ENCODE measurements at regions not wholly inside any gene's neighbourhood (a gene's known extent, or its start where the extent isn't known, plus 50 kb on each side); places are given as distances from the start of the nearest gene placed in this dataset.
A peak's percentile ranks its signal among the peaks of the same experiment; 100 is the strongest.
"Not testable (repeated sequence)": the region's sequence is repeated elsewhere in the genome, so short reads cannot be mapped to it uniquely, and the experiment has no call there.

DNA sequence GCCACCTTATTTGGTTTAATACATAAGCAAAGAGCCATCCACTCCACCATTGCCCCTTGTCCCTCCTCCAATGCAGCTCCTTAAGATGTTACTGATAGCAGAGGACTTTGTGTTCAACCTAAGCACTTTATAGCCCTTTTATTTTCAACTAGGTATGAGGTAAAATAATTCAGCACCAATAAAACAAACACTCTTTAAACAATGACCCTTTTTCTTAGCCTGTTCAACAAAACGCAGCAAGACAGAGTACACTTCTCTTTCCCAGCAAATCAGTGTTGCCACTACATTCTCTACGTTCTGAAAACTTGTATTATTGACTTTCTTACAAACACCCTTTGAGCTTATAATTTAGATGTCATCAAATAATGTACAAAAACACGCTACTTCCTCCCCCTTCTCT, 104.0 kb upstream of the IGLL5 start:
- DNase-seq (no peak), ATAC-seq (no peak)

DNA sequence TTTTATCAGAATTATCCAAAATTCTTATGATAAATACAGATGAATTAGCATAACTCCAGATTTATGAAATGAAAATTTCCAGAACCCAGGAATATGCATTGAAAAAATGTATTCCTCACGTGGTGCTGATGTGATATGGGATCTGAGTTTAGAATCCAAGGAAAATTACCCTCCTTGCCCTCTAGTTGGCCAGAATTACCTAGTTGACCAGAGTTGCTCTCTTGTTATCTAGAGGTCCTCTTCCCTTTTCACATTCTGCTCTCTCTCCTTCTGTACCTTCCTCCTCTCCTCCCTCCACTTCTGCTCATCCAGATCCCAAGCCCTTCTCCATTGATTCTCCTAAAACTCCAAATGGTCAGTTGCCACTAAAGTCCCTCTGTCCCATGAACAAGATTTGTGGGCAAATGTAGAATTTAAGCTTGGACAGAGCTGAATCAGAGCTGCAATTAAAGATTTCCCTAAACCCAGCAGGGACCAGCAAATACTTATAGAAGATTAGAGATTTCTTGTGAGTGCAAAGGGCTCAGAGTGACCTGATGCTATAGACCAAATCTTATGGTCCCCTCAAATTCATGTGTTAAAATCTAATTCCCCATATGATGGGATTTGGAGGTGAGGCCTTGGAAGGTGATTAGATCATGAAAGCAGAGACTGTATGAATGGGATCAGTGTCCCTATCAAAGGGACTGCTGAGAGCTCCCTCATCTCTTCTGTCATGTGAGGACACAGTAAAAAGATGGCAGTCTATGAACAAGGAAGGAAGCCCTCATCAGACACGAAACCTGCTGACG, 103.2 kb upstream of the IGLL5 start:
- DNase-seq (no peak), ATAC-seq (no peak)

DNA sequence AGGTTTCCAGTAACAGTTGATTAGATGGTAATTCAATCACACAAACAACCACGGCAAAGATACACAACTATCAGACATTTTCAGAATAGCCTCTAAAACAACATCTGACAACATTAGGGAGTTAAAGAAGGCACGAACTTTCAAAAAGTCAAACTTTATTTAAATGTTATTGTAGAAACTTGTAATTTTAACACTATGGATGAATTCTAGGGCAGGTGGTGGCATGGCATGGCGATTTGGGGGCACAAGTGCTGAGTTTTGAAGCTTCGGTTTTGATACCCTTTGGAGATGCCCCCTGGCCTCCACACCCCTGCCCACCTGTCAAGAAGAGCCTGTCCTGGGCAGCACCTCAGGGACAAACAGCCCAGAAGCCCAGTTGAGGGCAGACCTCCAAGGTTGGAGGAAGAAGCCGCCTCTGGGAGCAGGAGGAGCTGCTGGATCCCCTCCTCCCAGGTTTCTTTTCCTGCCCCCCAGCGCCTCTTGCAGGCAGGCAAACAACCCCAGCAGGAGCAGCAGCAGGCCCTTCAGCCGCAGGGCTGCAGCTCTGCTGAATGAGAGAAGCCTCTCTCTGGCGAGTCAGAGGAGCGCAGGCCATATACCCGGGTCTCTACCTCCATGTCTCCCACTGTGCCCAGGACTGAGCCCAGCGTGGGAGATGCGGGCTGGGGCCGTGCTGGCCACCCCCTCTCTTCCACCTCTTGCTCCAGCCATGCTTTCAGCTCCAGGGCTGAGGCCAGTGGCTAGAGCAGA, 102.1 kb upstream of the IGLL5 start:
- ATAC-seq (no peak), DNase-seq (no peak)

DNA sequence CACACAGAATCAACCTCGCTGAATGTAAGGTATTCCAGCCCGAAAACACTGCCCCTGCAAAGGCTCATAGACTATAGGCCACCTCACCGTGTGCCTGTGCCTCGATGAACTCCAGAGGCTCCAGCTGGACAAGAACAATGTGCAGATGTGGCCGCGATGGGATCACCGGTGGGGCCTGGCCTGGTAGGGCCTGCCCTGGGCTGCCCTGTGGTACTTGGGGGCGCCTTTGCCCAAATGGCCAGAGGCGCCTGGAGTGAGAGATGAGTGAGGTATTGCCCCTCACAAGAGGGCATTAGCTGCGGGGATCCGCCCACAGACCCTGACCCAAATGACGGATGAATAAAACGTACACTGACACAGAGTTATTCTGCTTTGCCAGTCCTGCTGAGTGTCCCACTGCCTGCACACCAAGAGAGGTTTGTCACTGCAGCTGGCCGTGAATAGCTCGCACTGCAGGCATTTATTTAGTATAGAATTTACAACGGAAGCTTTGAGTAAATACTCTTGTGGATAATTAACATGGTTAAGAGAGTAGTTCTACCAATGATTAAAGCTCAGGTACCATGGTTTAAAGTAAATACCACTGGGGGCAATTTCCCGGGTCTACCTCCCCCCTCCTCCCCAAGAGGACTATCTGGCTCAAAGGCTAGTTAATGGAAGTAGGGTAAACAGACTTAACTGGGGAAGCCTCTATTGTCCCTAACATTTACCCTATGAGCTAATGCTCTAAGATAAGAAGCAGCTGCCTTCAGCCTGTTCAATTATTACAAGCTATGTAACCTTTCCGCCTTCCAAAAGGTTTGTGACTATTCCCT, 101.1 kb upstream of the IGLL5 start:
- ATAC-seq, result no peak
- no peak for DNase-seq

DNA sequence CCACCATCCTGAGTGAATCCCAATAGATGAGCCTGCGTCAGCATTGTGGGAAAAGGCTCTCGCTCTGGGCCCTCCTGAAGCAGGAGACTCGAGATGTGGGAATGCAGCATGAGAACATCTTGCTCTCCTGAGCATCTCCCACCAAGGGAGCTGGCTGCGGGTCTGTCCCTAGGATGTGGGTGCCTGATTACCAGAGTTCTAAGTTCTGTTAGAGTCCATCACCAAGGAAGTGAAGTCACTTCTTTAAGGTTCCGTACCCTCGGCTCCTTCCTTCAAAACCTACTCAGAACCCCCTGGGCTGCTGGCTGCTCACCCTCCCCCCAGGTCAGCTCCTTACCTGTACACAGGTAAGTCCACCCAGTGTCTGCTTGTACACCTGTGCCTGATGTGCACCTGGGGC, 100.5 kb upstream of the IGLL5 start:
- ATAC-seq (no peak), DNase-seq (no peak)

DNA sequence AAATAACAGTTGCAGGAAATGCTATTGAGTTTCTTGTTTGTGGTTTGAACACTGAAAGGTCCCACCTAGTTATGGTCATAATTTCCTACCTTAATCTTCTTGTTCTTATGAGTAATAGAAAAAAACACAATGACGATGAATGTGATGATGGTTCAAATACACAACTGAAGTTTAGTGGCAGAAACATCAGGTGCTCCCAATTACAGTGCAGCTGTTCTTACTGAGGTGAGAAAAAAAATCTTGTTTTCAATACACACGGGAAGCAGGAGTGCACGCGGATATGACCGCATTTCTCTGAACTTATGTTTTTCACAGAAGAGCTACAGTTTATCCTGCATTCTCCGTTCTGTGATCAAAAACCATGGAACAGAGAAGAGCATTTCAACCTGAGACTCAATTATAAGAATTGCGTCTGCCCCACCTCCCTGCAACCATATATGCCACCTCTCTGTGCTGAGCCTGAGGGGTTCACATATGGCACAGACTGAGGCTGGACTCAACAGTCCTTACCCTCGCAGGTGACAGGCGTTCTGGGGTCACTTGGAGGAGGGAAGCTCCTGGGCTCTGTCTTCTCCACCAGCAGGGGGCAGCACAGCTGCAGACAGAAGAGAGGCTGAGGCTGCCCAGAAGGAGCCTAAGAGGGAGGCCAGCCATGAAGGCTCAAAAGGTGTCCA, 99.7 kb upstream of the IGLL5 start:
- ATAC-seq, result peak; percentile 68
- DNase-seq, result peak; percentile 81

DNA sequence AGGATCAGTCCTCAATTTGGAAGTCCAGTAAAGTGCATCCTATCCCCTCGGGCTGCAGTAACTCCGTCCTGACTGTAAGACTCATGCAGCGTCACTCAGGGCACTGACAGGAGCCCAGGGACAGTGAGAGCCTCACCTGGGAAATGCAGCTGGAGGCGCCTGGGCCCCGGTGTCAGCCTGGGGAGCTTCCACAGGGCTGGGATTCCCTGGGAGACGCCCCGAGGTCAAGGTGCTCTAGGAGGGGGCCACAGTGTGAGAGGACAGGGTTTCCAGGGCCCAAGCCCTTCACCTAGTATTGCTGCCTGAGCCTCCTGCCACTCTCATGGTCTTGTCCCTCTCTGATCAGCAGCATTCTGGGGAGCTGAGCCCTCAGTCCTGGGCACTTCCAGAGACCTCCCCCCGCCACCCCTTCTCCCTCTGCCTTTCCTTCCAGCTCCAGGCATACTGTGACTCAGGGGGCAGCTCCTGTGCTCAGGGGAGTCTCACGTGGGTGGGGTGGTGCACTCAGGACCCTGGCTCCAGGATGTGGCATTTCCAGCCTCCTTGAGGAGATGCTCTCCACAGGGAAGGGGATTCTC, 99.1 kb upstream of the IGLL5 start:
- ATAC-seq (no peak), DNase-seq (no peak)

DNA sequence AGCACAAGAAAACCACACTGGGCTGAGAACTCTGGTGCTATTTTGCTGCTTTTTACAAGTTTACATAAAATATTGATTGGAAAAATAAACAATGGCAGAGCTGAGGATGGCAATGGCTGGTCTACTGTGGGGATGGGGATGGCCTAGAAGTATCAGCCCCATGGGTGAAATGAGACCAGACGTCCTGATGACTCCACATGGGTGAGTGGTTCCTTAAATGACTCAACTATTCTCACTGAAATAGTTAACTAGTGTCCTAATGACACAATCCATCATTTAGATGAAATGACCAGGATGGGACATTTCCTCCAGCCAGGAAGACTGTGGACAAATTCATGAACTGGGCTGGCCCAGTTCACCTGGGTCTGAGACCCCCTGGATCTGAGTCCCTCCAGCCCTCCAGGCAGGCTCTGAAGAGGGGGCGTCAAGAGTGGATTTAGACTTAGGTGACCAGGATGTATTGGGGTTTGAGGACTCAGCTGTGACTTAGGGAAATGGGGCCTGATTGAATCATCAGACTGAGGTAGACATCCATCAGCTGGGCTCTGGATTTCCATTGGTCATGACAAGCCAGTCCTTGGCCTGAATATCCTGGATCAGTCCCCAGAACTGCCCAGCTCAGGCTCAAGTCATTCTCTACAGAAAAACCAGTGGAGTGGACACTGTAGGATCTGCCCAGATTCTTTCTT, 98.2 kb upstream of the IGLL5 start:
- no peak for ATAC-seq
- DNase-seq, result no peak

DNA sequence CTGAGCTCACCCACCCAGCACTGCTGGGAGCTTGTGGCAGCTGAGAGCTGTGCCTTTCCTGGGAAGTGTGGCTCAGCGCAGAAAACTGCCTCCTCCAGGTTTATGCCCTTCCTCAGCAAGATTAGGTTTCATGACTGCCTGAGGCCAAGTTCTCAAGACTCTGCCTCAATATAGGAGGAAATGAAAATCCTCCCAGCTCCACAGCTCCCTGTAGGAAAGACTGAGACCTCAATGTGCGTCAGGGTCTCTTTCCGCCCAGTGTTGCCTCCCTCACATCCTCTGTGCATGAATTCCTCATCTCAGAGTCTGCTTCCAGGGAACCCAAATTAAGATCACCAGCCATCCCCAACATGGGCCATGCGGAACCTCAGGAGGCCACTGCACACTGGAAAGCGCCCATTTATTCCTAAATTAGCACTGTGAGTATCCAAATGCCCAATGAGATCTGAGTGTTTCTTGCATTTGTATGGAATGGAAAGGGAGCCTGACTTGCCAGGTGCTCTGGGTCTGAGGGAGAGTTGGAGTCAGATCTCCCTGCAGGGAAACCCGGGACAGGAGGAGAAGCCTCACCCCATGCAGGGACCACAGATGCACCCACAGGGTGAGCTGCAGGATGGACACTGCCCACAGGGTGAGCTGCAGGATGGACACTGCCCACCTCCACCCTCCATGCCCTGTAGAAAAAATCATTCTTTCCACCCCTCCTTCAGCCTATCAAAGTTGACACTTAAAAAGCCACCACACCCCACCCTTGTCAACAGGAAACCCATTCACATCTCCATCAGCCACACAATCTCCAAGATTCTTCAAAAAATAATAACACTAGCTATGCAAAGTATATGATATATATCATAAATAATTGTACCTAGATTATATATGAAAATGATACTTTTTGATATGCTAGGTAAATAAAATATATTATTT, 97.4 kb upstream of the IGLL5 start:
- ATAC-seq (no peak), DNase-seq (no peak)

DNA sequence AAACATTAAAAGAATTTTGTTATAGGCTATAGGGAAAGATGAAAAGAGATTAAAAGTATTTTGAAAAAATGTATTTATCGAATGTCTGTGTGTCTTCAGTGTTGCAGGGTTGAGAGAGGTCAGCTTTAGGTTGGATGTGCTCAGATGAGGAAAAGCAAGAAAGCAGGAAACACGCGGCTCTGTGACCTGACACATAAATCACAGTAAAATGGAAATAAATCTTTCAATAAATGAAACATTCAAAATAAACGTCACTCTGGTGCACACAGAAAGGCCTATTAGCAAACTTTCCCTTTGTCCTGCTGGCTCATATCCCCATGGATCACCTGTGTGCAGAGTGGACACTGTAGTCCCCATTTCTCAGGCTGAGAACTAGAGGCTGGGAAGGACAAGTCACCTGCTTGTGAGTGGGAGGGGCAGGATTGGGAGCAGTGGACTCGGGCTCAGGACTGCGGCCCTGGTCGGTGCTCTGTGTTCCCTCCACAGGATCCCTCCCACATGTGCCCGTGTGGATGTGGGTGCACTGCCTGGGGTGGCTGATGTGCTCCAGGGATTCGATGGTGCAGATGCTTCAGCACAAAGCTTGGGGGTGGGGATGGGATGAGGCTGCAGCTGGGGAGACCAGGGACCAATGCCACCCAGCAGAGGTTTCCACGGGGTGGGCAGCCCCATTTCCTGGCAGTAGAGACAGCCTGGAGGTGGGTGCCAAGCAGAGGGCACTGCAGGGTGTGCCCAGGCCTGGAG, 96.0 kb upstream of the IGLL5 start:
- DNase-seq (no peak), ATAC-seq (no peak)

DNA sequence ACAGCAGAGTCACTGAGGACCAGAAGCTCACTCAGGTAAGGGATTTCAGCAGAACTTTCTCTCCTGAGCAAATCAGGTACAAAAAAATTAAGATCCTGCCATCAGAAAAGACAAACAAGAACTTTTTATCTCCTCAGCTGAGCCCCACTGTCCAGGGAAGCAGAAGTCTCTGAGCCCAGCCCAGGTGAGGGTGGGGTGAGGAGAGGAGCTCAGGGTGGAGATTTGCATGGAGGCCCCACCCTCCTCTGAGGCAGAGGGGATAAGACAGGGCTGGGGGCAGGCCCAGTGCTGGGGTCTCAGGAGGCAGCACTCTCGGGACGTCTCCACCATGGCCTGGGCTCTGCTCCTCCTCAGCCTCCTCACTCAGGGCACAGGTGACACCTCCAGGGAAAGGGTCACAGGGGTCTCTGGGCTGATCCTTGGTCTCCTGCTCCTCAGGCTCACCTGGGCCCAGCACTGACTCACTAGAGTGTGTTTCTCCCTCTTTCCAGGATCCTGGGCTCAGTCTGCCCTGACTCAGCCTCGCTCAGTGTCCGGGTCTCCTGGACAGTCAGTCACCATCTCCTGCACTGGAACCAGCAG, 95.3 kb upstream of the IGLL5 start:
- not testable (repeated sequence) for ATAC-seq, DNase-seq

DNA sequence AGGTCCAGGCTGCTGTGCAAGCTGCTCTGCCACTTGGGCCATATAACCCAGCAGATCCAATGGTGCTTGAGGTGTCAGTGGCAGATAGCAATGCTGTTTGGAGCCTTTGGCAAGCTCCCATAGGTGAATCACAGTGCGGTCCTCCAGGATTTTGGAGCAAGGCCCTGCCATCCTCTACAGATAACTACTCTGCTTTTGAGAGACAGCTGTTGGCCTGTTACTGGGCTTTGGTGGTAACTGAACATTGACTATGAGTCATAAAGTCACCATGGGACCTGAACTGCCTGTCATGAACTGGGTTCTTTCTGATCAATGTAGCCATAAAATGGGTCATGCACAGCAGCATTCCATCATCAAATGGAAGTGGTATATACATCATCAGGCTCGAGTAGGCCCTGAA, 92.0 kb upstream of the IGLL5 start:
- not testable (repeated sequence) for DNase-seq, ATAC-seq

DNA sequence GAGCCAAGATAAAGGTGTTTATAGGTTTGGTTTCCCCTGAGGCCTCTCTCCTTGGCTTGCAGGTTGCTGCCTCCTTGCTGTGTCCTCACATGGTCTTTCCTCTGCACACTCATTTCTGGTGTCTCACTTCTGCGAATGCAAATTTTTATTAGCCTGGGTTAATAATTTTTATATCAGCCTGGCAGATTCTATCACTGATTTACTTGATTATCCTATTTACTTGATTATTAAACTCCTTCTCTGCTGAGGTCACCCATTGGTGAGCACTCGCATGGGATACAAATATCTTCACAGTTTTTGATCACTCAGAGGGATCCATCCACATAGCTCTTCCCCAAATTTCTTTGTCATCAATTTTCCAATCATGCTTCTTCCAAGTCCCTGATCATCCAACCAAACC, 90.9 kb upstream of the IGLL5 start:
- DNase-seq (no peak), ATAC-seq (no peak)

DNA sequence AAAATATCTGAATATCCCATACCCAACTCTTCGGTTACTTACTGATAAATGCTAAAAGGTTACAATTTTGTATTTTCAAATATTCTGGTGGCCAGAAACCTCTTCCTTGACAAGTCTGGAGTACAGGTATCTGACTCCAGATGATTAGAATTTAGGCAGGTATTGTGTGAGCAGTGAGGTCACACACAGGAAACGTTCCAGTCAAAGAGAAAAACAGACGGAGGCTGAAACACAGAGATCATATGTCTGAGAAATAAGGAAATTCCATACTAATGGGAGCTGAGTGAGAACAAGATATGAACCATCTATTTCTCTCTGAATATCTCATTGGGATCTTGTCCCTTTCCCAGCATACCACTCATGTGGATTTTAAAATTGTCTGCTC, 89.4 kb upstream of the IGLL5 start:
- DNase-seq (no peak), ATAC-seq (no peak)

DNA sequence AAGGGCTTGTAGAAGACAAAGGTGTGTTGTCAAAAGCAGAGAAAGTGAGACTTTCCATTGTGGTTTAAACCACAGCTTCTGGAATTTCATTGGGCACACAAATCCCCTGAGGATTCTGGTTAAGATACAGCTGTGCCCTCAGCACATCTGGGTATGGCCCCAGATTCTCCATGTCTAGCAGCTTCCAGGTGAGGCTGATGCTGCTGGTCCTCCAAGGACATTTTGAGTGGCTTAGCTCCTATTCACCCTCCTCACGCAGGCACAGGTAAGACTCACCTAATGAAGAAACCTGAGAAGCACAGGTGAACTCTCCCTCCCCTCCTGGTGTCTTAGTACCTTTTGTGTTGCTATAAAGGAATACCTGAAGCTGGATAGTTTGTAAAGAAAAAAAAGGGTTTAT, 88.9 kb upstream of the IGLL5 start:
- ATAC-seq, result no peak
- DNase-seq, result no peak

DNA sequence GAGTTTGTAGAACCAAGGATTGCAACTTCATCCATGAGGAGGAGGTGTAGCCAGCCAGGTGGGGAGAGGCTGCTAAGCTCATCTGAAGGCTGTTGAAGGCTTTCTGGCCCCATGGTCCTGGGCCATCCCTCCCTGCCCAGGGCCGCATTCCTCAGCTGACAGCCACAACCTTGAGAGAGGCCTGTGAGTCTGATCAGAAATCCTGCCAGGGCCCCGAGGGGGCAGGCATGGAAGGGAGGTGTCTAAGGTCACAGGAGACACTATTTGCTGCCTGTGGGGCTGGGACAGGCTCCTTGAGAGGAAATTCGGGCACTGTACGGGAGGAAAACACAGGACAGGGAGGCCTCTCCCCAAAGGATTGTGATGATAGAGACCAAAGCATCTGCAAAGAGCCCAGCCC, 88.1 kb upstream of the IGLL5 start:
- DNase-seq (no peak), ATAC-seq (no peak)

DNA sequence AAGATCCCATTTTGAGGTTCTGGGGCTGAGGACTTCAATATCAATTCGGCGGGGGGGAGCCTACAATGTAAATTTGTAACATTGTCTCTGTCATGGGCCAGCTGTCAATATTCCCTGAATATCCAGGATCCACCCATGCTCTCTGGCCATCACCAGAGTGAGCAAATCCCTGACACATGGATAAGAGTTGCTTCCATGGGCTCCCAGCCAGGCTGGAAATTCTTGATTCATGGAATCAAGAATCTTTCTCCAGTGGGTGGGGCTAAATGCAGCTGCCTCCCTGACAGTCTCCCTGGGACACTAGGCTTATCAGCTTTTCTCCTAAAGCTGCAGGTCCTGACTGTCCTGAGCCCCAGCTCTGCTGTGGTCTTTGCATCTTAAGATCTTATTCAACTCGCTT, 86.9 kb upstream of the IGLL5 start:
- DNase-seq, result no peak

DNA sequence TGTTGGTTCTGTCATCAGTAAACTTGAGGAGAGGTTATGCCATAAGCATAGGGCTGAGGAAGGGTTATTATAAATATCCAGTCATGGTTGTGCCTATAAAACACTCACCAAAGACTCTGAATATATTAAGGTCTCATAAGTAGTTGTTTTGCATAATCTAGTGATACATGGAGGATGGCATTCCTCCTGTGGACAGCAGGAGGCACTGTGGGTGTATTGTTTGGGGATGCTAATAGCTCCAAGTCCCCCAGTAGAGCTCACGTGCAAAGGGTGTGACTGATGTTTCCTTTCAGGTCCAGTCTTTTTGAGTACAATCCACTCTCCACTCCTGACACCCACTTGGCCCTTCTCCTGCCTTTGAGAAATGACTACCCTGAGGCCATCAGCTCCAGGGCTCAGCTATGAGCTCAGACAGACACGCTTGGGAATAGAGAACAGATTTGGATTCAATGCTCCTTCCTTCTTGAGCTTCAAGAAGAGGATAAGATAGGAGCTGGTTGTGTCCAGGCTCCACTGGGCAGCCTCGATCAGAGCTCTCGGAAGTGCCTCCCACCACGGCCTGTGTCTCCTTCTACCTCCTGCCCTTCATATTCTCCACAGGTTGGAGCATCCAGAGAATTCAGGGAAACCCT, 85.2 kb upstream of the IGLL5 start:
- DNase-seq, result peak; percentile 42
- peak; percentile 28 for ATAC-seq

More for the DNA sequence above, 86.9 kb upstream of the IGLL5 start:
- ATAC-seq, result no peak
